ENCODE measurements at regions not wholly inside any gene's neighbourhood (a gene's known extent, or its start where the extent isn't known, plus 50 kb on each side); places are given as distances from the start of the nearest gene placed in this dataset.

DNA sequence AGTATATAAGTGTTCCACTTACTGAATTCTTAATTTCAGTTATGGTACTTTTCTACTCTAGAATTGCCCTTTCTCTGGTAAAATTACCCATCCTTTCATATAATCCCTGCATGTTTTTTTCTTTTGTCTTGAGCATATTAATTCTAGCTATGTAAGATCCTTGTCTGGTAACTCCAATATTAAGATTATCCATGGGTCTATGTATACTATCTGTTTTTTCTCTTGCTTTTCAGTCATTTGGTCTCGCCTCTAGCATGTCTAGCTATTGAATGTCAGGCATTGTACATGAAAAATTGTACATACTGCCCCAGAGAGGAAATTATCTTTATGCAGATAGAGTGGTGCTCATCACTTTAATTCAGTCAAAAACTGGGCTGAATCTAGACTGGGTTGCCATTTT lies 50.4 kb upstream of the CALM3 start:
- POLR2A ChIA-PET, result no interaction called here
- CTCF ChIA-PET (ENCODE audit: low intra/inter-chr PET ratio, low total read pairs), result no interaction called here
- intact Hi-C loops (cut with micrococcal nuclease; ENCODE audit: unreplicated experiment), result no loop called here
- no peaks in the 10 kb centered on the region for H3K36me3 ChIP-seq (replicated peaks in 1 of 2; ENCODE audit: control insufficient read depth in 1 of 2, insufficient read depth in 2 of 2, low read length in 2 of 2)
- no peak for TF ChIP-seq ZNF724P (CRISPR knock-in tag; IDR thresholded peaks at IDR 0.05; ENCODE audit: borderline replicate concordance)
- no peak for DNase-seq (ENCODE audit: low spot score)
- peaks cover 9% of the 10 kb centered on the region for H3K4me1 ChIP-seq (ENCODE audit: insufficient read depth, low read length)
- 0% methylated on average over 1 of the region's 1 CpG for WGBS (ENCODE audit: low lambda C conversion rate)
- no peak overlapping the region for H3K9ac ChIP-seq (ENCODE audit: insufficient read depth, low read depth, low read length)
- FAIRE-seq, result no peak
- no TSS peak for BruUV-seq (replicated peaks)
- peaks cover 9% of the 10 kb centered on the region; the same call in 1 of the 2 replicates for H3K9me3 ChIP-seq (ENCODE audit: low read length)
- H3K4me2 ChIP-seq (ENCODE audit: low read depth, low read length), result no peak overlapping the region
- no peaks in the 10 kb centered on the region for H4K20me1 ChIP-seq (ENCODE audit: insufficient read depth, low read length)
- H3K27me3 ChIP-seq (ENCODE audit: control insufficient read depth in 1 of 2, insufficient read depth in 2 of 2, low read length in 2 of 2), result no peaks in the 10 kb centered on the region
- no peak for ATAC-seq
- in situ Hi-C loops (cut with HindIII; ENCODE audit: extremely low pct_ligation_motif_present, low pct_unique_long_range_greater_than_20kb), result no loop called here
- H3K4me3 ChIP-seq (replicated peaks in 1 of 3; ENCODE audit: insufficient read depth in 1 of 3, low read depth in 2 of 3, low read length in 3 of 3), result no peak overlapping the region
- H2AFZ ChIP-seq (ENCODE audit: low read length), result no peak overlapping the region
- H3K27ac ChIP-seq (ENCODE audit: extremely low read length, insufficient read depth, low read length), result no peak overlapping the region
- no peaks in the 10 kb centered on the region for H3K79me2 ChIP-seq (ENCODE audit: insufficient read depth, low read length)

DNA sequence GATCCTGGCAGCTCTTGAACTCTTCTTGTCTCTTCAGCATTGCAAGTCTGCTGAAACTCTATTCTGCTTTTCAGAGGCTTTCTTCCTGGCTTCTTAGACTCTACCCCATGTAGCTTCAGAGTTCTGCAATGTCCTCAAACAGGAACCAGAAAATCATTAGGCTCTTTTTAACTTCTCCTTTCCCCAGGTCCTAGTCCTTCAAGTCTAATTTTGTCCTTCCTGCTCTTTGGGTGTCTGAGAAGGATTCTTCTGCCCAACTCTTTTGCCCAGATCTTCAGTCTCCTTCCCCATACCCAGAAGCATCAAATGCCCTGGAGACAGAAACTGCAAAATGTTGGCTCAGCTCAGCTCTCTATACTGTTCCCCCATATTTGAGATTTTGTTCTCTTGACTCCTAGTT lies 50.0 kb upstream of the CALM3 start:
- peaks cover 9% of the 10 kb centered on the region; the same call in 1 of the 2 replicates for H3K9me3 ChIP-seq (ENCODE audit: low read length)
- H3K9ac ChIP-seq (ENCODE audit: insufficient read depth, low read depth, low read length), result no peak overlapping the region
- peaks cover 7% of the 10 kb centered on the region for H3K4me1 ChIP-seq (ENCODE audit: insufficient read depth, low read length)
- FAIRE-seq, result no peak
- no peak overlapping the region for H3K27ac ChIP-seq (ENCODE audit: extremely low read length, insufficient read depth, low read length)
- no peak for DNase-seq (ENCODE audit: low spot score)
- ChIA-PET CTCF (ENCODE audit: low intra/inter-chr PET ratio, low total read pairs) (no interaction called here), POLR2A (no interaction called here)
- no peaks in the 10 kb centered on the region for H3K27me3 ChIP-seq (ENCODE audit: control insufficient read depth in 1 of 2, insufficient read depth in 2 of 2, low read length in 2 of 2)
- no peaks in the 10 kb centered on the region for H3K36me3 ChIP-seq (replicated peaks in 1 of 2; ENCODE audit: control insufficient read depth in 1 of 2, insufficient read depth in 2 of 2, low read length in 2 of 2)
- H2AFZ ChIP-seq (ENCODE audit: low read length), result no peak overlapping the region
- ATAC-seq, result no peak
- in situ Hi-C loops (cut with HindIII; ENCODE audit: extremely low pct_ligation_motif_present, low pct_unique_long_range_greater_than_20kb), result no loop called here
- no peaks in the 10 kb centered on the region for H3K79me2 ChIP-seq (ENCODE audit: insufficient read depth, low read length)
- no peak overlapping the region for H3K4me3 ChIP-seq (replicated peaks in 1 of 3; ENCODE audit: insufficient read depth in 1 of 3, low read depth in 2 of 3, low read length in 3 of 3)
- BruUV-seq (replicated peaks), result no TSS peak
- H4K20me1 ChIP-seq (ENCODE audit: insufficient read depth, low read length), result no peaks in the 10 kb centered on the region
- no peak overlapping the region for H3K4me2 ChIP-seq (ENCODE audit: low read depth, low read length)
- intact Hi-C loops (cut with micrococcal nuclease; ENCODE audit: unreplicated experiment), result no loop called here
- TF ChIP-seq MTA3 (CRISPR knock-in tag; IDR thresholded peaks at IDR 0.05) (no peak), ZBTB7A (CRISPR knock-in tag; IDR thresholded peaks at IDR 0.05) (no peak), KAT7 (CRISPR knock-in tag; IDR thresholded peaks at IDR 0.05; ENCODE audit: borderline replicate concordance) (no peak), RBFOX2 (IDR thresholded peaks at IDR 0.05; ENCODE audit: low read depth, low read length) (no peak), ZBTB21 (CRISPR knock-in tag; IDR thresholded peaks at IDR 0.05) (no peak), ZNF768 (CRISPR knock-in tag; IDR thresholded peaks at IDR 0.05) (no peak), ATAD3A (CRISPR knock-in tag; IDR thresholded peaks at IDR 0.05) (no peak), SRY (CRISPR knock-in tag; IDR thresholded peaks at IDR 0.05) (no peak), E2F1 (CRISPR knock-in tag; IDR thresholded peaks at IDR 0.05) (no peak), HNF4G (IDR thresholded peaks at IDR 0.05; ENCODE audit: borderline replicate concordance, low read depth, low read length) (no peak), HNF4G (CRISPR knock-in tag; IDR thresholded peaks at IDR 0.05; ENCODE audit: borderline replicate concordance, low read depth) (no peak), ZSCAN25 (CRISPR knock-in tag; IDR thresholded peaks at IDR 0.05) (no peak), CEBPZ (IDR thresholded peaks at IDR 0.05; ENCODE audit: low read length) (no peak), ZNF446 (CRISPR knock-in tag; IDR thresholded peaks at IDR 0.05) (no peak), EZH2 (conservative IDR thresholded peaks at IDR 0.05; ENCODE audit: low read depth, low read length) (no peak)
- TF ChIP-seq, protein P1, sequence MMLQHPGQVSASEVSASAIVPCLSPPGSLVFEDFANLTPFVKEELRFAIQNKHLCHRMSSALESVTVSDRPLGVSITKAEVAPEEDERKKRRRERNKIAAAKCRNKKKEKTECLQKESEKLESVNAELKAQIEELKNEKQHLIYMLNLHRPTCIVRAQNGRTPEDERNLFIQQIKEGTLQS (CRISPR knock-in tag; IDR thresholded peaks at IDR 0.05), result no peak
